ENCODE measurements at regions not wholly inside any gene's neighbourhood (a gene's known extent, or its start where the extent isn't known, plus 50 kb on each side); places are given as distances from the start of the nearest gene placed in this dataset.

DNA sequence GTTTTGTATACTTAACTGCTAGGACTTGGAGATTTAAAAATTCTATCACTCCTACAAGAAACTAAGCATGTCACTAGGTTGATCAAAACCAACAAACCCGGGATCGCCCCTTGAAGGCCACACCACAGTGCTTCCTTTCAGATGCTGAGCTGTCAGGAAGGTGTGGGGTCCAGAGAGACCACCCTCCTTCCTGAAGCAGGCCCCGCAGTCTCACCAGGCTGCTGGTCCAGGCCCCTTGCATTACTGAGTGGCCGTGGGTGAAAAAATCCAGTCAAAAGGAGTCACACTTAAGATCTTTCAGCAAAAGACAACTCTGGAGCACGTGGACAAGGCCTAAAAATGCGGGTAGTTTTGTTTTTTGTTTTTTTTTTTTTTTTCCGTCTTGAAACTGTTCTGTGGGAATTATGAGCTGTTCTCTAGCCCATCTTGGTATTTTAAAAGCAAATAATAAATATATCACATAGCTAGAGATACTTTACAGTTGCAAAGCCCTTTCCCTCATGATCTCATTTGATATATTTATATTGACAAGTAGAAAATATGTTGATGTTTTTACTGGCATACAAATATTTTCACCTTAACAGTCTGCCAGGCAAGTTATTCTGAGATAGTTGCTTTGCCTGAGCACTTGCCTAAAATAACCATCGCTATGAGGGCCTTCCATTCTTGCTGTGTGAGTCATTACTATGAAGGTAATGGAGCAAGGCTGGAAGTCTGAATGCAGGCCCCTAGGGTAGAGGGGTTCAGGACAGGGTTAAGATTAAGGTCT, 73.1 kb upstream of the EDEM3 start:
- no peaks in the 10 kb centered on the region for H3K9me3 ChIP-seq
- ATAC-seq (no peak), DNase-seq (no peak)
- no peaks in the 10 kb centered on the region for H3K36me3 ChIP-seq (ENCODE audit: low read depth)
- no peak overlapping the region for H3K4me3 ChIP-seq
- intact Hi-C loops (cut with DNase I, micrococcal nuclease), result no loop called here
- H3K4me1 ChIP-seq (ENCODE audit: low read depth), result no peaks in the 10 kb centered on the region
- TF ChIP-seq, protein P1, sequence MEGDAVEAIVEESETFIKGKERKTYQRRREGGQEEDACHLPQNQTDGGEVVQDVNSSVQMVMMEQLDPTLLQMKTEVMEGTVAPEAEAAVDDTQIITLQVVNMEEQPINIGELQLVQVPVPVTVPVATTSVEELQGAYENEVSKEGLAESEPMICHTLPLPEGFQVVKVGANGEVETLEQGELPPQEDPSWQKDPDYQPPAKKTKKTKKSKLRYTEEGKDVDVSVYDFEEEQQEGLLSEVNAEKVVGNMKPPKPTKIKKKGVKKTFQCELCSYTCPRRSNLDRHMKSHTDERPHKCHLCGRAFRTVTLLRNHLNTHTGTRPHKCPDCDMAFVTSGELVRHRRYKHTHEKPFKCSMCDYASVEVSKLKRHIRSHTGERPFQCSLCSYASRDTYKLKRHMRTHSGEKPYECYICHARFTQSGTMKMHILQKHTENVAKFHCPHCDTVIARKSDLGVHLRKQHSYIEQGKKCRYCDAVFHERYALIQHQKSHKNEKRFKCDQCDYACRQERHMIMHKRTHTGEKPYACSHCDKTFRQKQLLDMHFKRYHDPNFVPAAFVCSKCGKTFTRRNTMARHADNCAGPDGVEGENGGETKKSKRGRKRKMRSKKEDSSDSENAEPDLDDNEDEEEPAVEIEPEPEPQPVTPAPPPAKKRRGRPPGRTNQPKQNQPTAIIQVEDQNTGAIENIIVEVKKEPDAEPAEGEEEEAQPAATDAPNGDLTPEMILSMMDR (IDR thresholded peaks at IDR 0.05), result no peak

DNA sequence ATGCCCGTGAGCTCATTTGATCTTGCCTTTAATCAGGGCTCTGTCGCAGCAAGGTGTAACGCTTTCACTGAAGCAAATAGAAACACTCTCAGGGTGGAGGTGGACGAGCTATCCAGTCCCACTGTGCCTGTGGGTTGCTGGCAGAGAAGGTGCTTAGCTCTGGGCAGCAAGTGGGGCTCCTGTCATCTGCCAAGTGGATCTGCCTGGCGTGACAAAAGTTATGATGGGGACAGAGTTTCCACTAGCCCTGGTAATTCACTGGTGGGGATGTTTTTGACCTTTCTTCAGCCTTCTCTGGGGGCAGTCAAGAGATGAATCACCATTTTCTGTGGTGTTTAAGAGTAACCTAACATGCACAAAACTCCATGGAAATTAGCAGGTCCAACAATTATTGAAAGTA, 71.3 kb upstream of the EDEM3 start:
- Histone ChIP-seq H3K9me3 (no peaks in the 10 kb centered on the region), H3K36me3 (ENCODE audit: low read depth) (no peaks in the 10 kb centered on the region), H3K4me1 (ENCODE audit: low read depth) (no peaks in the 10 kb centered on the region), H3K4me3 (no peak overlapping the region)
- ATAC-seq (no peak), DNase-seq (no peak)
- TF ChIP-seq, protein P1 (IDR thresholded peaks at IDR 0.05), result no peak
- intact Hi-C loops (cut with DNase I, micrococcal nuclease), result no loop called here

DNA sequence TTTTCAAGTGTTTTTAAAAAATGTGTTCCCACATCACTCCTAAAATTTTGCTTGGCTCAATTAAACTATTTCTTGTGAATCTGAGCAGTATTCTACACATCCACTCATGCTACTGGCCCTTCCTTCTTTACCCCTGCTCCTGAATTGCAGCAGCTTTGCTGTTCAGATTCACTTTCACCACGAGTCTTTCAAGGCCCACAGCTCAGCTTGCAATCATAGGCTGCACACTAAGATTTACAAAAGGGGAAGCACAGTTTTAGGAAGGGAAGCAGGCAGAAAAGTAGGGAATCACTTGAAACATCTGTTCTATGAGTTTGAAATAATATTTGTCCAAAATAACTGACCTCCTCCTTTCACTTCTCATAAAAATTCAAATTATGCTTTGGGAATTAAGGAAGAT, 70.9 kb upstream of the EDEM3 start:
- TF ChIP-seq, protein P1 (IDR thresholded peaks at IDR 0.05), result no peak
- no peak for ATAC-seq
- H3K4me3 ChIP-seq, result no peak overlapping the region
- no peaks in the 10 kb centered on the region for H3K36me3 ChIP-seq (ENCODE audit: low read depth)
- no peak for DNase-seq
- no peaks in the 10 kb centered on the region for H3K9me3 ChIP-seq
- no peaks in the 10 kb centered on the region for H3K4me1 ChIP-seq (ENCODE audit: low read depth)
- intact Hi-C loops (cut with DNase I, micrococcal nuclease), result no loop called here

DNA sequence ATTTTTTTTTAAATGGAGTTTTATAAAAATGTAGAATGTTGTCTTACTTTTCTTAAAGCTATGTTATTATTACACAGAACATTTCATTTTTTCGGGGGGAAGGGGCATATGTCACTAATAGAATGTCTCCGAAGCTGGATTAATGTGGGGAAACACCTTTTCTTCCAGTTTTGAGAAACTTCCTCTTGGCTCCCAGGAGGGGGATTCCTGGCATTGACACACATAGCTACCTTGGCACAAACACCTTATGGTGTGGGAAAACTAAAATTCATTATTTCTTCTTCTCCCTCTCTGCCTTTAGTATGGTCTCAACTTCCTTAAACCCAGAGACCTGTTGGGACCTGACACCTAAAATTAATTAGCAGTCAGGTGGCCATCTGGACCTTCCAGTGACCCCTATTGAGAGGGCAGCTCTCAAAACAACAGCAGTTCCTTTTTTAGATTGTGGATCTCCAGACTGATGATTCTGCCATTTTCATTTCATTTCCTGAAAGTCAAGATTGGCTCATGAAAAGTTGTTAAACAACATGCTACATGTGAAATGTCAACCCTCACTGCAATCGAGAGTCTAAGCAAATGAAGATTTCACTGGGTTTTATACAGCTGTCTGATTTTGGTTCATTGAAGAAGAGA, 70.1 kb upstream of the EDEM3 start:
- intact Hi-C loops (cut with DNase I, micrococcal nuclease), result no loop called here
- ATAC-seq (no peak), DNase-seq (no peak)
- TF ChIP-seq, protein P1 (IDR thresholded peaks at IDR 0.05), result no peak
- no peak overlapping the region for H3K4me3 ChIP-seq
- no peaks in the 10 kb centered on the region for H3K36me3 ChIP-seq (ENCODE audit: low read depth)
- H3K4me1 ChIP-seq (ENCODE audit: low read depth), result no peaks in the 10 kb centered on the region
- H3K9me3 ChIP-seq, result no peaks in the 10 kb centered on the region

DNA sequence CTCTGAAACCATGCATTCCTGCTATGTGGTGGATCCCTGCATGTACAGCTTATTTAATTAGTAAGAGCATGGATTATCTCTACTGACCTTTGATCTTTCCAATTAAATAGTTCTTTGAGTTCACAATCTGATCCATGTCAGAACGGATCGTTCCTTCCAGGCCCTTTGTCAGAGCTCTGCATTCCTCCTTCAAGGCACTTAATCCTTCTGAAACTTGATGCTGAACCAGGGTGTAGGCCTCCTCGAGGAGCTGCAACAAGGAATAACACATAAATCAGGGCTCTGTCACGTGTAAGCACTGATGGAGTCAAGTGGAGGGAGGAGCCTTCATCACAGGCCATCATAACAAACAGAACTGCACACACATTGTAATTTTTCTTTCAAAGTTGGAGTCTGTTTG, 68.4 kb upstream of the EDEM3 start:
- no peak for DNase-seq
- Histone ChIP-seq H3K4me3 (no peak overlapping the region), H3K9me3 (no peaks in the 10 kb centered on the region), H3K36me3 (ENCODE audit: low read depth) (no peaks in the 10 kb centered on the region), H3K4me1 (ENCODE audit: low read depth) (no peaks in the 10 kb centered on the region)
- TF ChIP-seq, protein P1 (IDR thresholded peaks at IDR 0.05), result no peak
- intact Hi-C loops (cut with DNase I, micrococcal nuclease), result no loop called here
- no peak for ATAC-seq
